Caco-2 (cell line): ENCODE measurements at regions not wholly inside any gene's neighbourhood (a gene's known extent, or its start where the extent isn't known, plus 50 kb on each side); places are given as distances from the start of the nearest gene placed in this dataset.

Experiments
- BruUV-seq: library from RNA; stranded (reverse); fragments of 400-500 nt; replicated peaks from 2 replicates; lab custom pipeline; 2021; lab: Mats Ljungman, UMichigan
- CTCF ChIA-PET: fragments of 300-600 bp; sonication (Branson Sonifier 250); formaldehyde crosslinking; loops from one replicate; lab custom pipeline; 2022; ENCODE audit warnings: antibody characterized with exemption; lab: Charles Lee
- POLR2A ChIA-PET: fragments of 300-600 bp; sonication (Branson Sonifier 250); formaldehyde crosslinking; loops from one replicate; lab custom pipeline; 2022; ENCODE audit warnings: antibody characterized with exemption; lab: Charles Lee
- DNase-seq, 2 experiments: peaks; one replicate each; pipeline versions ENCODE4 v3.0.0 to v3.0.0-alpha.2; 2020 to 2022
- H3K27me3 ChIP-seq: replicated peaks from 2 replicates; pipeline ENCODE4 v1.6.0; 2011; ENCODE audit warnings: low read length; ENCODE audit not compliant: control insufficient read depth, insufficient read depth
- H3K36me3 ChIP-seq: 2 replicates; pipeline ENCODE4 v1.5.1; 2011; ENCODE audit warnings: low read length; ENCODE audit not compliant: control insufficient read depth, insufficient read depth
- H3K4me1 ChIP-seq: fragments of 250-450 bp; sonication (Bioruptor Pico); 2 replicates; pipeline ENCODE4 v1.5.1; 2020; ENCODE audit warnings: mild to moderate bottlenecking
- H3K4me3 ChIP-seq: 2 replicates; pipeline ENCODE4 v1.5.1; 2011; ENCODE audit warnings: low read depth, mild to moderate bottlenecking, control low read depth, low read length
- H3K9me3 ChIP-seq: fragments of 250-450 bp; sonication (Bioruptor Pico); 2 replicates; pipeline ENCODE4 v1.5.1; 2020; ENCODE audit warnings: mild to moderate bottlenecking, moderate library complexity
- H3K27ac Mint-ChIP-seq: one replicate; pipeline ENCODE4 v1.8.0; 2022; ENCODE audit warnings: mixed read lengths; ENCODE audit not compliant: unreplicated experiment
- H3K27me3 Mint-ChIP-seq: one replicate; pipeline ENCODE4 v1.8.0; 2022; ENCODE audit warnings: mixed read lengths; ENCODE audit not compliant: insufficient read depth, unreplicated experiment
- H3K36me3 Mint-ChIP-seq: one replicate; pipeline ENCODE4 v1.8.0; 2022; ENCODE audit warnings: mild to moderate bottlenecking, mixed read lengths; ENCODE audit not compliant: insufficient read depth, unreplicated experiment
- H3K4me1 Mint-ChIP-seq: one replicate; pipeline ENCODE4 v1.8.0; 2022; ENCODE audit warnings: low read depth, mixed read lengths; ENCODE audit not compliant: unreplicated experiment
- H3K4me3 Mint-ChIP-seq: one replicate; pipeline ENCODE4 v1.8.0; 2022; ENCODE audit warnings: mild to moderate bottlenecking, moderate library complexity, mixed read lengths; ENCODE audit not compliant: unreplicated experiment
- H3K9me3 Mint-ChIP-seq: one replicate; pipeline ENCODE4 v1.8.0; 2022; ENCODE audit warnings: mixed read lengths; ENCODE audit not compliant: unreplicated experiment
- intact Hi-C: fragments of 100-400 bp; cut with micrococcal nuclease; formaldehyde crosslinking; loops from one replicate; pipeline ENCODE4 v1.10.0; 2022; ENCODE audit not compliant: unreplicated experiment
- TF ChIP-seq, protein P1 (sequence below), 2 experiments: fragments of 200-600 bp in 1 of 2; IDR thresholded peaks; 1 replicate in 1 of 2; 2 replicates in 1 of 2; pipeline versions ENCODE4 v1.5.1 to v1.8.0; 2011 to 2022; ENCODE audit warnings: antibody characterized with exemption in 1 of 2, control low read depth in 1 of 2, inconsistent platforms in 1 of 2, low read depth in 1 of 2, low read length in 1 of 2, mild to moderate bottlenecking in 1 of 2, moderate library complexity in 1 of 2; ENCODE audit not compliant: insufficient read depth in 1 of 2, severe bottlenecking in 1 of 2, unreplicated experiment in 1 of 2

DNA sequence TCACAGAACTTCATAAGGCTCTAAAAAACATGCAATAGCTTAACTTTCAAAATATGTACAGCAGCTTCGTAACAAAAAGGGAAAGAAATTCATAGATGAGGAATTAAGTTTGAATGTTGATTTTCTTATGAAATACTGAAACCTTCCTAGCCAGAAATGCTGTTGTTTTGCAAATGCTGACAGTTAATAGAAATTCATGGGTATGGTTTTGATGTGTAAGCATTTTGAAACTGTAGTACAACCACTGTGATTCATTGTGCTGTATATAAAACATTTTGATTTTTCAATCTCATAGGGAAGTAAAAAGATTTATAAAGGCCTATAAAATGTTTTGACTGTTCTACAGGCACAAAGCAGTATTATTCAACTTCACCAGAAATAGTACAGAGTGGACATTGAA is 228.4 kb upstream of the EYS start:
- H3K4me3 ChIP-seq: no peak overlapping the region
- TF ChIP-seq, protein P1, sequence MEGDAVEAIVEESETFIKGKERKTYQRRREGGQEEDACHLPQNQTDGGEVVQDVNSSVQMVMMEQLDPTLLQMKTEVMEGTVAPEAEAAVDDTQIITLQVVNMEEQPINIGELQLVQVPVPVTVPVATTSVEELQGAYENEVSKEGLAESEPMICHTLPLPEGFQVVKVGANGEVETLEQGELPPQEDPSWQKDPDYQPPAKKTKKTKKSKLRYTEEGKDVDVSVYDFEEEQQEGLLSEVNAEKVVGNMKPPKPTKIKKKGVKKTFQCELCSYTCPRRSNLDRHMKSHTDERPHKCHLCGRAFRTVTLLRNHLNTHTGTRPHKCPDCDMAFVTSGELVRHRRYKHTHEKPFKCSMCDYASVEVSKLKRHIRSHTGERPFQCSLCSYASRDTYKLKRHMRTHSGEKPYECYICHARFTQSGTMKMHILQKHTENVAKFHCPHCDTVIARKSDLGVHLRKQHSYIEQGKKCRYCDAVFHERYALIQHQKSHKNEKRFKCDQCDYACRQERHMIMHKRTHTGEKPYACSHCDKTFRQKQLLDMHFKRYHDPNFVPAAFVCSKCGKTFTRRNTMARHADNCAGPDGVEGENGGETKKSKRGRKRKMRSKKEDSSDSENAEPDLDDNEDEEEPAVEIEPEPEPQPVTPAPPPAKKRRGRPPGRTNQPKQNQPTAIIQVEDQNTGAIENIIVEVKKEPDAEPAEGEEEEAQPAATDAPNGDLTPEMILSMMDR (IDR thresholded peaks at IDR 0.05; ENCODE audit: insufficient read depth in 1 of 2, low read depth in 1 of 2, low read length in 1 of 2, severe bottlenecking in 1 of 2, unreplicated experiment in 1 of 2): no peak
- no TSS peak for BruUV-seq
- ChIA-PET CTCF (no interaction called here), POLR2A (no interaction called here)
- H3K27me3 ChIP-seq: no peaks in the 10 kb centered on the region
- DNase-seq: no peak
- Mint-ChIP-seq H3K27ac (no peak overlapping the region), H3K27me3 (no peaks in the 10 kb centered on the region), H3K36me3 (no peaks in the 10 kb centered on the region), H3K4me1 (no peaks in the 10 kb centered on the region), H3K4me3 (no peak overlapping the region), H3K9me3 (no peaks in the 10 kb centered on the region)
- intact Hi-C loops: no loop called here
- H3K9me3 ChIP-seq: no peaks in the 10 kb centered on the region
- H3K36me3 ChIP-seq: no peaks in the 10 kb centered on the region
- H3K4me1 ChIP-seq: no peaks in the 10 kb centered on the region

DNA sequence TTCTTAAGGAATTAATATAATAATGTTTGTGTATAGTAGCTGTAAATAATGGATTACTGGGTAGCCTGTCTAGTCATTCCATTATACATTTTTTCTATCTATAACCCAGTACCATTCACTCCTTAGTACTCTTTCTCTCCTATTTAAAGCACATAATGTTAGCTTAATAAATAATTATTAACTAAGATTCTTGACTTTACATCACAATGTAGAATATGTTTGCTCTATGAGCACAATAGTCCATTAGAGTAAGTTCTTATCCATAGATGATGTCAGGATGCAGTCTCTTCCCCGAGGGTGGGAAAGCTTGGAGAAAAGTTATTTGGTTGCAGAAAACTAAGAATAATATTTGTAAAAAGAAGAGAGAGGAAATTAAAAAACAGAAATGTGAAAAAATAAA is 226.4 kb upstream of the EYS start:
- Histone ChIP-seq H3K9me3 (no peaks in the 10 kb centered on the region), H3K4me1 (no peaks in the 10 kb centered on the region), H3K36me3 (no peaks in the 10 kb centered on the region), H3K4me3 (no peak overlapping the region), H3K27me3 (no peaks in the 10 kb centered on the region)
- no peak overlapping the region for H3K4me3 Mint-ChIP-seq
- H3K27ac Mint-ChIP-seq: no peak overlapping the region
- BruUV-seq: no TSS peak
- DNase-seq: no peak
- no peaks in the 10 kb centered on the region for H3K36me3 Mint-ChIP-seq
- no peaks in the 10 kb centered on the region for H3K27me3 Mint-ChIP-seq
- ChIA-PET POLR2A (no interaction called here), CTCF (no interaction called here)
- no peaks in the 10 kb centered on the region for H3K4me1 Mint-ChIP-seq
- intact Hi-C loops: no loop called here
- no peaks in the 10 kb centered on the region for H3K9me3 Mint-ChIP-seq
- TF ChIP-seq, protein P1 (IDR thresholded peaks at IDR 0.05; ENCODE audit: insufficient read depth in 1 of 2, low read depth in 1 of 2, low read length in 1 of 2, severe bottlenecking in 1 of 2, unreplicated experiment in 1 of 2): no peak

DNA sequence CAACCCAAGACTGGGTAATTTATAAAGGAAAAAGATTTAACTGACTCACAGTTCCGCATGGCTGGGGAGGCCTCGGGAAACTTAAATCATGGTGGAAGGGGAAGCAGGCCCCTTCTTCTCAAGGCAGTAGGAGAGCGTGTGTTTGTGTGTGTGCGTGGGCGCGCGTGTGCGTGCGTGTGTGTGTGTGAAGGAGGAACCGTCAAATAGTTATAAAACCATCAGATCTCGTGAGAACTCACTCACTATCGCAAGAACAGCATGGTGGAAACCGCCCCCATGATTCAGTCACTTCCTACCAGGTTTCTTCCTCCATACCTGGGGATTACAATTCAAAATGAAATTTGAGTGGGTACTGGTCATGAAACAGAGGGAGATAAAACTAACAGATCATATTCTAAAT is 220.1 kb upstream of the EYS start:
- Mint-ChIP-seq H3K4me1 (no peaks in the 10 kb centered on the region), H3K27ac (no peak overlapping the region), H3K4me3 (no peak overlapping the region), H3K9me3 (no peaks in the 10 kb centered on the region), H3K27me3 (no peaks in the 10 kb centered on the region), H3K36me3 (no peaks in the 10 kb centered on the region)
- Histone ChIP-seq H3K27me3 (no peaks in the 10 kb centered on the region), H3K36me3 (no peaks in the 10 kb centered on the region), H3K9me3 (no peaks in the 10 kb centered on the region), H3K4me1 (no peaks in the 10 kb centered on the region), H3K4me3 (no peak overlapping the region)
- ChIA-PET POLR2A (no interaction called here), CTCF (no interaction called here)
- TF ChIP-seq, protein P1 (IDR thresholded peaks at IDR 0.05; ENCODE audit: insufficient read depth in 1 of 2, low read depth in 1 of 2, low read length in 1 of 2, severe bottlenecking in 1 of 2, unreplicated experiment in 1 of 2): no peak
- no TSS peak for BruUV-seq
- intact Hi-C loops: no loop called here
- DNase-seq: no peak
